PFSK-1 (cell line): ENCODE measurements at regions not wholly inside any gene's neighbourhood (a gene's known extent, or its start where the extent isn't known, plus 50 kb on each side); places are given as distances from the start of the nearest gene placed in this dataset.

Source experiments
- FOXP2 ChIP-seq: optimal IDR thresholded peaks from 2 replicates; pipeline ENCODE3; 2011; ENCODE audit warnings: borderline replicate concordance, control low read depth, inconsistent platforms; ENCODE audit not compliant: insufficient read depth; ENCODE audit errors: extremely low read length, extremely low read depth
- POLR2AphosphoS5 ChIP-seq: IDR thresholded peaks from 2 replicates; pipeline ENCODE4 v1.6.1; 2012; ENCODE audit warnings: low read depth, mild to moderate bottlenecking, control low read depth, low read length, moderate library complexity
- SIN3A ChIP-seq: IDR thresholded peaks from 2 replicates; pipeline ENCODE4 v1.6.1; 2012; ENCODE audit warnings: mild to moderate bottlenecking, low read length, moderate library complexity, borderline replicate concordance; ENCODE audit not compliant: insufficient read depth
- TAF1 ChIP-seq: IDR thresholded peaks from 2 replicates; pipeline ENCODE4 v1.6.1; 2012; ENCODE audit warnings: low read length, control low read depth, borderline replicate concordance; ENCODE audit not compliant: insufficient read depth
- TF ChIP-seq, protein P1 (sequence below), 2 experiments: IDR thresholded peaks; 2 replicates each; pipeline versions ENCODE4 v1.6.1 to v1.8.0; 2011 to 2012; ENCODE audit warnings: low read depth in 2 of 2, low read length in 2 of 2, control low read depth in 1 of 2, inconsistent platforms in 1 of 2, mild to moderate bottlenecking in 1 of 2, moderate library complexity in 1 of 2; ENCODE audit not compliant: insufficient read depth in 1 of 2

DNA sequence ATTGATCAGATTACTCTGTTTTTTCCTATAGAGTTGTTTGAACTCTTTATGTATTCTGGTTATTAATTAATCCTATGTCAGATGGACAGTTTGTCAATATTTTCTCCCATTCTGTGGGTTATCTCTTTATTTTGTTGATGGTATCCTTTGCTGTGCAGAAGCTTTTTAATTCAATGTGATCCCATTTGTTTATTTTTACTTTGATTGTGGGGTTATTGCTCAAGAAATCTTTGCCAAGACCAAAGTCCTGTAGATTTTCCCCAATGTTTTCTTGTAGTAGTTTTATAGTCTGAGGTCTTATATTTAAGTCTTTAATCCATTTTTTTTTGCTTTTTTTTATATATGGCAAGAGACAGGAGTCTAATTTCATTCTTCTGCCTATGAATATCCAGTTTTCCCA lies 86.2 kb upstream of the FIGN start:
- no peak for TF ChIP-seq TAF1

DNA sequence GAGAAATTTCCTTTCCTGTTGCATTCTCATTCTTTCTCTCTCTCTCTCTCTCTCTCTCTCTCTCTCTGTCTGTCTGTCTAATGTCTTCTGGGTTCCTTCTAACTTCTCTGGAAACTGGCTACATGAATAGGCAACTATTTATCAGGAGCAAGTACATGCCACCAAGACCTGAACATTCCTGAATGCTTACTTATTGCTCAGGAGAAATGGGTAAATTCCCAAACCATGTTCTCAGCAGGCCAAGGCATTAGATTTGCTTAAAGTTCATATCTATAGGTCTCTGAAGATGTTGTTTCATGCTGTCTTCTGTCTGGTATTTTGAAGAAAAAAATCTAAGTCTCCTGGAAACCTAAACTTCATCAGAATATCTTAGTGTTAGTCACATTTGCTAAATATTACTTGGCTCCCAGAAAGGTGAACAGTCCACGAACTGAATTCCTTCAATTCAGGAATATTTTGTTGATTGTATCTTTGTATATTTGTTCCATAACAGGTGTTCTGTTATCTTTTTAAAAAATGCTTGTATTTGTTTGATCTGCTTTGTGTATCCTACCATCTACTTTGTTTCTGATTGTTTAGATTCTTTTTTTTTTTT lies 77.2 kb upstream of the FIGN start:
- TF ChIP-seq POLR2AphosphoS5 (no peak), FOXP2 (no peak), SIN3A (no peak), TAF1 (no peak)
- TF ChIP-seq, protein P1, sequence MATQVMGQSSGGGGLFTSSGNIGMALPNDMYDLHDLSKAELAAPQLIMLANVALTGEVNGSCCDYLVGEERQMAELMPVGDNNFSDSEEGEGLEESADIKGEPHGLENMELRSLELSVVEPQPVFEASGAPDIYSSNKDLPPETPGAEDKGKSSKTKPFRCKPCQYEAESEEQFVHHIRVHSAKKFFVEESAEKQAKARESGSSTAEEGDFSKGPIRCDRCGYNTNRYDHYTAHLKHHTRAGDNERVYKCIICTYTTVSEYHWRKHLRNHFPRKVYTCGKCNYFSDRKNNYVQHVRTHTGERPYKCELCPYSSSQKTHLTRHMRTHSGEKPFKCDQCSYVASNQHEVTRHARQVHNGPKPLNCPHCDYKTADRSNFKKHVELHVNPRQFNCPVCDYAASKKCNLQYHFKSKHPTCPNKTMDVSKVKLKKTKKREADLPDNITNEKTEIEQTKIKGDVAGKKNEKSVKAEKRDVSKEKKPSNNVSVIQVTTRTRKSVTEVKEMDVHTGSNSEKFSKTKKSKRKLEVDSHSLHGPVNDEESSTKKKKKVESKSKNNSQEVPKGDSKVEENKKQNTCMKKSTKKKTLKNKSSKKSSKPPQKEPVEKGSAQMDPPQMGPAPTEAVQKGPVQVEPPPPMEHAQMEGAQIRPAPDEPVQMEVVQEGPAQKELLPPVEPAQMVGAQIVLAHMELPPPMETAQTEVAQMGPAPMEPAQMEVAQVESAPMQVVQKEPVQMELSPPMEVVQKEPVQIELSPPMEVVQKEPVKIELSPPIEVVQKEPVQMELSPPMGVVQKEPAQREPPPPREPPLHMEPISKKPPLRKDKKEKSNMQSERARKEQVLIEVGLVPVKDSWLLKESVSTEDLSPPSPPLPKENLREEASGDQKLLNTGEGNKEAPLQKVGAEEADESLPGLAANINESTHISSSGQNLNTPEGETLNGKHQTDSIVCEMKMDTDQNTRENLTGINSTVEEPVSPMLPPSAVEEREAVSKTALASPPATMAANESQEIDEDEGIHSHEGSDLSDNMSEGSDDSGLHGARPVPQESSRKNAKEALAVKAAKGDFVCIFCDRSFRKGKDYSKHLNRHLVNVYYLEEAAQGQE (IDR thresholded peaks at IDR 0.05; ENCODE audit: insufficient read depth in 1 of 2, low read depth in 2 of 2, low read length in 2 of 2), result no peak

DNA sequence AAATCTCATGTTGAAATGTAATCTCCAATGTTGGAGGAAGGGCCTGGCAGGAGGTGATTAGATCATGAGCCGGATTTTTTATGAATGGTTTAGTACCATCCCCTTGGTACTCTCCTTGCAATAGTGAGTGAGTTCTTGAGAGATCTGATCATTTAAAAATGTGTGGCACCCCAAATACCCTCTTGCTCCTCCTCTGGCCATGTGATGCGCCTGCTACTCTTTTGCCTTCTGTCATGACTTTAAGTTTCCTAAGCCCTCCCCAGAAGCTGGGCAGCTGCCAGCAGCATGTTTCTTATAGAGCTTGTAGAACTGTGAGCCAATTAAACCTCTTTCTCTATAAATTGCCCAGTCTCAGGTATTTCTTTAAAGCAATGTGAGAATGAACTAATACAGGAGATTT lies 72.6 kb upstream of the FIGN start:
- TF ChIP-seq POLR2AphosphoS5 (no peak), TAF1 (no peak), FOXP2 (no peak)
- TF ChIP-seq, protein P1 (IDR thresholded peaks at IDR 0.05; ENCODE audit: insufficient read depth in 1 of 2, low read depth in 2 of 2, low read length in 2 of 2), result no peak

DNA sequence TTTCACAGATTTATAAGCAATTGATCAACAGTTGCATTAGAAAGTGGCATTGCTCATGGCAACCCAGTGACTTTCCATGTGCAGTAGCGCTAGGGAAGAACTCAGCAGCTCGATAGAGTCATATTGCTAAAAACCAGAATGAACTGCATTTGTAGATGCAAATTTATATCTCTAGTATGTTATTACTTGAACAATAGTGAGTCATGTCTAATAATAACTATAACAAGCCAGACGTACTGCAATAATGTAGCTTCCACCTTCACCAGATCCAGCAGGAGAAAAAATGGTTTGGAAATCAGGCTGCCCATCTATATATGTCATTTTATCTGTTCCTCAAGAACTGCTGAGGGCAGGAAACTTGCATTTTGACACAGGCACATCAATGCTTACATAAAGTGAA lies 66.5 kb upstream of the FIGN start:
- TF ChIP-seq SIN3A (no peak), FOXP2 (no peak), POLR2AphosphoS5 (no peak), TAF1 (no peak)
- TF ChIP-seq, protein P1 (IDR thresholded peaks at IDR 0.05; ENCODE audit: insufficient read depth in 1 of 2, low read depth in 2 of 2, low read length in 2 of 2), result no peak

DNA sequence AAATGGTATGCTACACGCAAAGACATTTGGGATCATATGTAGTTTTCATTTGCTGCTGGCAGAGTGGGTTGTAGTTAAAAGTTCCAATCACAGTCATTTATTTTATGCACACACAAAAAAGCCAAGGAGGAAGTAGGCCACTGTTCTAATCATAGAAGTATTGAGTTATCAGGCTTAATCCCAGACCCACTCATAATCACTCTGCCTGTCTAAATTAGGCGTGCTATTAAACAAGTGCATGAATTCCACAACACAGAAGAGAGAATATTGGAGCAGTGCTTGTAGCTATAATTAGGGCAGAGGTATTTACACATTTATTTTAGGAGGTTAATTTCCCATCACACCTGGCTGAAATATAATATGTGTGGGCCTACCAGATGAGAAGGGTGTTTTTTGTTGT lies 65.7 kb upstream of the FIGN start:
- TF ChIP-seq POLR2AphosphoS5, result no peak
- TF ChIP-seq, protein P1 (IDR thresholded peaks at IDR 0.05; ENCODE audit: insufficient read depth in 1 of 2, low read depth in 2 of 2, low read length in 2 of 2), result no peak

DNA sequence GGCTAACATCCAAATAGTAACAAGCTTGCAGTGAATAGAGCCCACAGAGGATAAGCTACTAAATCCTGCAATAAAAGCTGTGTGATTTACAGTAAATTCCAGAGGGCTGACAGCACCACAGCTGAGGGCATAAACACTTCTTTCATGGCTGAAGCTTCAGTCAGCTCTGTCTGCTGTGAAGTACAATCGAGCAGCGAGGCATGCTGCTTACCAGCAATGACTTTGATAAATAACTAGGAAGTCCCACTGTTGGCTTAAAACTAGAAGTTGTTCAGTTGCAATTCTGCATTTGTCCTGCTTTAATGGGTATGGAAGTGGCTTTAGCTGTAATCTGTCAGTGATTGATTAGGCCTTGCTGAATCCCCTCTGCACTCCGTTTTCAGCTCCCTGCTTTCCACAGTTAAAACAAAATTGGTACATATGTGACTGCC lies 65.2 kb upstream of the FIGN start:
- no peak for TF ChIP-seq POLR2AphosphoS5
- TF ChIP-seq SIN3A, result no peak
- no peak for TF ChIP-seq FOXP2
- TF ChIP-seq, protein P1 (IDR thresholded peaks at IDR 0.05; ENCODE audit: insufficient read depth in 1 of 2, low read depth in 2 of 2, low read length in 2 of 2), result no peak
